K562 (cell line): ENCODE measurements at regions not wholly inside any gene's neighbourhood (a gene's known extent, or its start where the extent isn't known, plus 50 kb on each side); places are given as distances from the start of the nearest gene placed in this dataset.

Source experiments
- ATAC-seq: fragments of 200-7000 bp; cut with Tn5 transposase; 3 replicates; pipeline ENCODE4 v1.9.1; 2020; ENCODE audit warnings: moderate library complexity
- BruUV-seq: library from RNA; stranded (reverse); fragments of 400-500 nt; replicated peaks from 2 replicates; lab custom pipeline; 2021; lab: Mats Ljungman, UMichigan
- CTCF ChIA-PET: fragments of 300-600 bp; formaldehyde crosslinking; extraction: SDS; loops from one replicate; lab custom pipeline; 2021; ENCODE audit warnings: low intra/inter-chr PET ratio; lab: Yijun Ruan, JAX
- POLR2A ChIA-PET: fragments of 300-600, 350-650 bp; sonication (Branson Sonifier 250); formaldehyde crosslinking; extraction: SDS; loops from one replicate; lab custom pipeline; 2021; ENCODE audit warnings: antibody characterized with exemption, inconsistent platforms; lab: Yijun Ruan, JAX
- DNase-seq, 4 experiments: peaks; one replicate each; pipeline versions ENCODE4 v3.0.0 to v3.0.0-alpha.2; 2011 to 2018; ENCODE audit warnings: low spot score in 3 of 4, mixed read lengths in 3 of 4; ENCODE audit errors: extremely low read depth in 1 of 4
- FAIRE-seq: peaks from 2 replicates; lab custom pipeline; 2011; peaks lifted over from hg19 to GRCh38; lab: Jason Lieb, UNC
- H2AFZ ChIP-seq: 2 replicates; pipeline ENCODE4 v1.6.0; 2011; ENCODE audit warnings: low read depth, low read length, control low read depth, inconsistent platforms
- H3K27ac ChIP-seq: fragments of 200-600 bp; 3 replicates; pipeline ENCODE4 v1.8.0; 2011; ENCODE audit warnings: low read depth, mild to moderate bottlenecking, control low read depth, inconsistent platforms, low read length, moderate library complexity, mixed read lengths; ENCODE audit errors: extremely low read depth
- H3K27me3 ChIP-seq, 2 experiments: fragments of 300-600 bp in 1 of 2; 2 replicates in 1 of 2; 3 replicates in 1 of 2; pipeline versions ENCODE4 v1.6.0 to v1.8.0; 2011; ENCODE audit warnings: inconsistent platforms in 2 of 2, low read length in 2 of 2, mild to moderate bottlenecking in 1 of 2, mixed read lengths in 1 of 2, moderate library complexity in 1 of 2; ENCODE audit not compliant: control insufficient read depth in 2 of 2, insufficient read depth in 2 of 2
- H3K36me3 ChIP-seq: fragments of 300-600 bp; 3 replicates; pipeline ENCODE4 v1.8.0; 2011; ENCODE audit warnings: mild to moderate bottlenecking, low read length, inconsistent platforms; ENCODE audit not compliant: control insufficient read depth, insufficient read depth
- H3K4me1 ChIP-seq, 2 experiments: fragments of 200-600 bp in 1 of 2; replicated peaks in 1 of 2; 2 replicates in 1 of 2; 3 replicates in 1 of 2; pipeline versions ENCODE4 v1.5.1 to v1.8.0; 2011; ENCODE audit warnings: inconsistent platforms in 2 of 2, low read length in 2 of 2, mild to moderate bottlenecking in 1 of 2, mixed read lengths in 1 of 2, moderate library complexity in 1 of 2; ENCODE audit not compliant: control insufficient read depth in 2 of 2, insufficient read depth in 2 of 2
- H3K4me2 ChIP-seq: 2 replicates; pipeline ENCODE4 v1.6.1; 2011; ENCODE audit warnings: low read length, control low read depth, inconsistent platforms, mixed read lengths; ENCODE audit not compliant: insufficient read depth
- H3K4me3 ChIP-seq: fragments of 200-600 bp; sonication (generic), shearing (Covaris generic); 2 replicates; pipeline ENCODE4 v1.5.1; 2016; ENCODE audit warnings: control low read depth, inconsistent platforms
- H3K79me2 ChIP-seq: fragments of 200-600 bp; 3 replicates; pipeline ENCODE4 v1.8.0; 2011; ENCODE audit warnings: low read length, inconsistent platforms; ENCODE audit not compliant: control insufficient read depth, insufficient read depth
- H3K9ac ChIP-seq, 2 experiments: 2 replicates each; pipeline versions ENCODE4 v1.6.0 to v1.6.1; 2011; ENCODE audit warnings: low read depth in 2 of 2, low read length in 2 of 2, control low read depth in 1 of 2, inconsistent platforms in 1 of 2, mild to moderate bottlenecking in 1 of 2, mixed read lengths in 1 of 2; ENCODE audit not compliant: insufficient read depth in 1 of 2
- H3K9me1 ChIP-seq: one replicate; pipeline ENCODE4 v1.6.0; 2011; ENCODE audit warnings: inconsistent platforms, mild to moderate bottlenecking, low read length, moderate library complexity; ENCODE audit not compliant: control insufficient read depth, insufficient read depth
- H3K9me3 ChIP-seq: replicated peaks from 2 replicates; pipeline ENCODE4 v1.5.1; 2011; ENCODE audit warnings: low read depth, low read length, inconsistent platforms; ENCODE audit not compliant: control insufficient read depth, insufficient read depth
- H4K20me1 ChIP-seq: replicated peaks from 2 replicates; pipeline ENCODE4 v1.6.1; 2011; ENCODE audit warnings: low read length, inconsistent platforms, mixed read lengths; ENCODE audit not compliant: control insufficient read depth, insufficient read depth
- EGR1 ChIP-seq: fragments of 450-650 bp; conservative IDR thresholded peaks from 2 replicates; pipeline ENCODE4 v1.6.1; 2017; ENCODE audit warnings: mild to moderate bottlenecking
- HNRNPK ChIP-seq: fragments of 200-400 bp; formaldehyde crosslinking; IDR thresholded peaks from one replicate; pipeline ENCODE4 v1.6.1; 2018; ENCODE audit warnings: mild to moderate bottlenecking, low read depth, low read length; ENCODE audit not compliant: poor library complexity, severe bottlenecking
- WGBS: fragments of 100-300 bp; shearing (Covaris generic); methylation state at CpG from one replicate; pipeline ENCODE4 v1.1.6; 2016; ENCODE audit warnings: low coverage, mixed read lengths; ENCODE audit not compliant: insufficient coverage; ENCODE audit errors: missing lambda C conversion rate; 5-methylcytosine and 5-hydroxymethylcytosine counted together
- in situ Hi-C: fragments of 300-500 bp; cut with MboI; formaldehyde crosslinking; loops from 4 replicates; pipeline ENCODE4 v1.15.0; 2018; ENCODE audit warnings: inconsistent platforms, mixed read lengths
- intact Hi-C: fragments of 100-400 bp; cut with micrococcal nuclease; formaldehyde crosslinking; loops from 2 replicates; pipeline ENCODE4 v1.14.2; 2022

DNA sequence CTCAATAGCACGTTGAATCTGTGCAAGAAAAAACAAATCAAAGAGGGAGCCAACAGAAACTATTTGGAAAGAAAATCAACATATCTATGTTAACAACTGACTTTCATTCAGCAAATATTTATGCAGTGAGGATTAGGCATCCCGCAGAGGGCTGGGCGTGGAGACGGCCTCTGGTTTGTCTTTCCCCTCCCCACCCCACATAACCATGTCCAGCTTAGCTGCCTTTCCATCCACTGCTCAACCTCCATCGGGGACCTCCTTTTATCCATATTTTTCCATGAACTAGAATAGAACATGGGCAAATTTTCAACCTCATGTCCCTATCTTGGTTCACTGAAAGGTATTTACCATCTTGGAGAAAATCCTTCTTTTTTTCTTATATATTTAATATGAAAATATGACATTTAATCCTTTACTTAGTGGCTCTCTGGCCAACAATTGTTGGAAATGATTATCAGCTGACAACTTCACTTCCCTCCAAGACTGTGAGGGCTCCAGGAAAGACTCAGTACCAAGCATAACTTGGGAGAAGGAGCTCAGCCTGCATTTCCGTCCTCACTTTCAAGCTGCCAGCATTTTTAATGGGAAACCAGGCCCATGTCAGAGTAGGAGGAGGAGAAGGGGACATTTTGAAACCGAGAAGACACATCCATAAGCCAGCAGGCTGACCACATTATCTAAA lies 462.6 kb upstream of the MAF start (continued):
- no peak for TF ChIP-seq EGR1
- TF ChIP-seq HNRNPK: no peak

DNA sequence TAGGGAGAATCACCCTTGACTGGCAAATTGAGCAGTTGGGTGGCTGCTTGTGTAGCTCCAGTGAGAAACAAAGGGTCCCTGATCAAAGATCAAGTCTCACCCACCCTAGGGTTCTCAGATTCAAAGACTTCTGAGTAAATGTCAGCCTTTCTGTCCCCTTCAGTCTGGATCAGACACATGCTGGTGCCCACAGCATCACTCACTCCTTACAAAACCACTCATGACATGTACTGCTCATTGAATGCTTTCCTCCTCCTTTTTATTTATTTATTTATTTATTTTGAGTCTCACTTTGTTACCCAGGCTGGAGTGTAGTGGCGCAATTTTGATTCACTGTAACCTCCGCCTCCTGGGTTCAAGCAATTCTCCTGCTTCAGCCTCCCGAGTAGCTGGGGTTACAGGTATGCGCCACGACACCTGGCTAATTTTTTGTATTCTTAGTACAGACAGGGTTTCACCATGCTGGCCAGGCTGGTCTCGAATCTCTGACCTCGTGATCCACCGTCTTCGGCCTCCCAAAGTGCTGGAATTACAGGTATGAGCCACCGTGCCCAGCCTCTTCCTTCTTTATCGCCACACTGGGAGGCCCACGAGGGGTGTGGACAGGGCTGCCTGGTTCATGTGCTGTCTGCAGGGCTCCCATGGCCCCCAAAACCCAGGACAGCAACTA lies 462.0 kb upstream of the MAF start:
- Histone ChIP-seq H3K27ac (no peak overlapping the region), H3K36me3 (no peaks in the 10 kb centered on the region), H3K27me3 (no peaks in the 10 kb centered on the region), H3K9me1 (no peaks in the 10 kb centered on the region), H2AFZ (no peak overlapping the region), H3K9ac (no peak overlapping the region), H3K9me3 (no peaks in the 10 kb centered on the region), H3K4me1 (no peaks in the 10 kb centered on the region), H3K4me3 (no peak overlapping the region), H3K79me2 (no peaks in the 10 kb centered on the region), H4K20me1 (no peaks in the 10 kb centered on the region), H3K4me2 (no peak overlapping the region)
- in situ Hi-C loops: no loop called here
- BruUV-seq: no TSS peak
- intact Hi-C loops: no loop called here
- CTCF ChIA-PET: no interaction called here
- FAIRE-seq (no peak), ATAC-seq (no peak), DNase-seq (no peak)
- no peak for TF ChIP-seq HNRNPK
- WGBS: 51% methylated on average over 11 of the region's 12 CpGs
- POLR2A ChIA-PET: no interaction called here
